Cardiac septum (tissue), 1 donor: ENCODE measurements at regions not wholly inside any gene's neighbourhood (a gene's known extent, or its start where the extent isn't known, plus 50 kb on each side); places are given as distances from the start of the nearest gene placed in this dataset.
"Not testable (repeated sequence)": the region's sequence is repeated elsewhere in the genome, so short reads cannot be mapped to it uniquely, and the experiment has no call there.

Experiments
- DNase-seq: peaks from one replicate; pipeline ENCODE4 v3.0.0-alpha.2; 2020; ENCODE audit warnings: low spot score
- intact Hi-C: fragments of 100-400 bp; cut with DNase I; formaldehyde crosslinking; loops from one replicate; pipeline ENCODE4 v1.14.0; 2022
- donor health status: DM: no; HTN: no; CAD: no.

DNA sequence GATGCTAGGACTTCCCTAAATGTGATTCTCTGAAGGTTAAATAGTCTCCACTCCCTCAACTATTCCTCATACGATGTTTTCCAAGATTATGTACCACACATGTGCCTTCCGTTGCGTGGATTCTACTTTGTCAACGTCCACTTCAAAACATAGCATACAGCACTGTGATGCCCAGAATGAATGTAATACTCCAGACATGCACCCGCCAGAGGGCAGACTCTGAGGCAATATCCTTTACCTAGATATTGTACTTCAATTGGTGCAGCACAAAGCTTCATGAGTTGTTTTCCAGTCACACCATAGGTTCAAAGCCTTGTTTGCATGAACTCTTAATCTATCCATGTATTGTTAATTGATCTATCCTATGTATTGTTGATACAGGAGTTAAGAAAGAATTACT lies 201.0 kb upstream of the NABP1 start:
- intact Hi-C loops, result loop anchor here (5.0 kb wide), 1 partner anchor 90 kb away; no protein-coding TSS in a partner anchor
- DNase-seq, result no peak

DNA sequence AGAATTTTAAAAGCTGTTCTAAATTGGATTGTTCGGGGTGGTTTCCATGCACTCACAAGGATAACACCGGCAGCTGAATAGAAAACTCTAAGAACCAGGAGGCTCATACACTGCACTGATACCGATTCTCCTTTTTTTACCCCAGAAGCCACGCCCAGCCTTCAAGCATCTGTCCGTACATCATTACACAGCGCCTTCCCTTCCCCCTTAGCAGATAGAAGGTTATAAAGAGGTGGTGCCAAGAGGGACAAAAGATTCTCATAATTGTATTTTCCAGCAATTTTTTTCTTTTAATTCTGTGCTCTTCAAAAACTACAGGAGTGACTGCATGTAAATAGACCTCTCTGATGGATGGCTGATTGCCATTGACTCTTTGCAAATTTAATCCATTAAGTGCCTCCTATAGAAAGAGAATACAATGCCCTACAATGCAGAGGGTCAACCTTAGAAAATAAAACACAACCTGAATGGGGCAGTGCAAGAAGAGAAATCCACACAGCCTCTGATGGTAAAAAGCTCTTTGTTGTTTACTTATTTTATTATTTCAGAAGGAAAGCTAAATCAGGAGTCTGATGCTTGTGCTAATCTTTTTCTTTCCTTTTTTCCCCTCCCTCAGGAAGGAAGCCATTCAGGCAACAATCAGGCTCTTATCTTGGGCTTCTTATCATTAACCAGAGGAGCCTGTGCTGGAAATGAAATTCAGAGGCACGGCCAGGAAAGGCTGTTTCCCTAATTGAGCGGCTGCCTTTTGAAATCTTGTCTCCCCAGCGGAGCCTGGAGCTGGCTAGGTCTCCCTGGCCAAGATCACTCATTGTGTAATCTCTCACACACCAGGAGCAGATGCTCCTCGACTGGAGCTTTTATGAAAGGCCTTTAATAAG lies 198.9 kb upstream of the NABP1 start:
- intact Hi-C loops, result loop anchor here (5.0 kb wide), 1 partner anchor 92 kb away; no protein-coding TSS in a partner anchor
- DNase-seq, result peak; percentile 79

DNA sequence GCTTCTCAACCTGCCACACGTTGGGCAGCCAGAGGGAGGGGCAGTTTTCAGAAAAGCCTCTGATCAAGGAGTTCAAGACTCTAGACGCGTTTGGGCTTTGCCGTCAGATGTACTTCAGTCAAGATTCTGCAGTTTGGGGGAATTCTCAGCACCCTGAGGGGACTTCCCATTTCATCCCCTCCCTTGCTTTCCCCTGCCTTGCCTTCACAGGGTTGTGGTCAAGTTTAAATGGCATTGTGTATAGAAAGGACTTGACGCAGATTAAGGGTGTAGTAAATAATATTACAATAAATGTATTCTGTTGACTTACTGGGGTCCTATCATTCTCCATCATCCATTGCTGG lies 198.3 kb upstream of the NABP1 start:
- no peak for DNase-seq
- intact Hi-C loops, result loop anchor here (5.0 kb wide), 1 partner anchor 92 kb away; no protein-coding TSS in a partner anchor

DNA sequence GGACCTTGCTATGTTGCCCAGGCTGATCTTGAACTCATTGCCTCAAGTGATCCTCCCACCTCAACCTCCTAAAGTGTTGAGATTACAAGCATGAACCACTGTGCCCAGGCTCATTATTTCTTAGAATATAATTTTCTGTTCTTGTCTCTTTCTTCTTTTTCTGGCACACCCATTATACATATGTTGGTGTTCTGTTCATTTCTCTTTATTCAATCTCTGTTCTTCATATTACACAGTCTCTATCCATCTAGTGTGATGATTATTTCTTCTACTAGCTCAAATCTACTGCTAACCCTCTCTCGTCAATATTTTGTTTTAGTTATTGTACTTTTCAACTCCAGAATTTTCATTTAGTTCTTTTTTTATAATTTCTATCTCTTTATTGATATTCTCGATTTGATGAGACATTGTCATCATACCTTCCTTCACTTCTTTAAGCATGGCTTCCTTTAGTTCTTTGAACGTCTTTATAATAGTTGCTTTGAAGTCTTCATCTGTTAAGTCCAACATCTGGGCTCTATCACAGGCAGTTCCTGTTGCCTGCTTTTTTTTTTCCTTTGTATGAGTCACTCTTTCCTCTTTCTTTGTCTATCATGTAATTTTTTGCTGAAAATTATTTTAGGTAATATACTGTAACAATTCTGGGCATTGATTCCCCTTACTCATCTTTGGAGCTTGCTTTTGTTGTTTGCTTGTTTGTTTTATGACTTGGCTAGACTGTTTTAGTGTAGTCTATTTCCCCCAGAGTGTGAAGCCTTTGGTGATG lies 196.4 kb upstream of the NABP1 start:
- DNase-seq, result no peak
- intact Hi-C loops, result no loop called here

DNA sequence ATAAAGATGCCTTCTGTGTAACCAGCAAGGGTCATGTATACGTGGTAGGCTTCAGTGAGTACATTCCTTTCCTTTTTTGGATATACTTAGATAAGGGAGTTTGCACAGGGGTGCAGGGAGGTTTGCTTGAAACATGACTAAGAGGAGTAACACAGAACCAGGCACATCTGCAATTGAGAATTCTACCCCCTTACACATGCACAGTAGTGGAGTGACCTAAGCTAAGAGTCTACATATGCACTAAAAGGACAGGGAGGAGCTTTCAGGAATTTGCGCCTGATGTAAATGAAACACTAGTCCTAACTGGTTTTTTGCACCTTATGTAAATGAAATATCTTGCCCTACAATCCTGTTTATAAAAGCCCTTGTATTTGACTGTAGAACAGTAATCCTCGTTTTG lies 194.8 kb upstream of the NABP1 start:
- intact Hi-C loops, result no loop called here
- no peak for DNase-seq

DNA sequence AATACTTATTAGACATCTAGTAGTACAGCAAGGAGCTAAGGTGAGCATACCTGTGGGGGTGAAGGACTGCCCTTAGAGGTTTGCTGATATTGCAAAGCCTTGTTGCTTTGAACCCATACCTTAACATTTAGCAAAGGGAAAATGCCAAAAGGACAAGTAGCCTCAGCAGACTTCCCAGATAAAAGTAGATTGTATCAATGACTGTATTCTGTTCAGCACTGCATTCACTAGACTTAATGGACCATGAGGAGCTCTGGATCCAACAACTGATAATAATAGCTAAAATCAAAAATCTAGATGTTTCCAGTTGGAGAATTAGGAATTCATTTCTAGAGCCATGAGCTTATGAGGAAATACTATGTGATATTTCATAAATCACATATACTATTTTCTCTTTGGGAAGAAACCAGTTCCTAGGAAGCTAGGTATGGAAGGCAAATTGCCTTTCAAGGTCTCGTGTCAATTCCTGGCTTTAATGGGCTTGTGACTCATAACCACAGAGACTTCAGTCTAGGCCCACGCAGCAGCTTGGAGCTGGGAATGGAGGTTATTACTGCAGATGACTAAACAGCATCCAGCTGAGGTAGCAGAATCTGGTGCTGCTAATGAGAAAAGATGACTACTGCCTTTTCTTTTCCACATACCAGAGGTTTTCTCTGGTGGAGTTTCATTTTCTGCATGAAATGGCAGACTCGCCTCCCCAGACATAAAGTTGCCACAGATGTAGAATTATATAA lies 191.2 kb upstream of the NABP1 start:
- no peak for DNase-seq
- intact Hi-C loops, result no loop called here

DNA sequence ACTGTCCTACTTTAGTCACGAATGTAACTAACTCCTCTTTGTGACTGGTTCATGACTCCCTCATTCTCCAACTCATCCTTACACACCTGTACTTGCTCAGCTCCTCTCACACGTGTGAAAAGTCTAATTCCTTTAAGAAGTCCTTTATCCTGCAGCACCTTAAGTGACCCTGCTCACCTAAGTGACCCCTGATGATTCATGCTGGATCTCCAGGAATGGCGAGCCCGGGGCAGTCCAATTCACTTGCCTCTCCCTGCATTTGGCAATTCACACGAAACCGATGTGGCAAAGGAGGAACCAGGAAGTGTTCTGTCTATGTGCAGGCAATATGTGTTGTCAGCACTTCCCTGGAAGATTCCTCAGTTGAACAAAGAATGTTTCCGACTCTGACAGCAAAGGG lies 189.8 kb upstream of the NABP1 start:
- intact Hi-C loops, result no loop called here
- no peak for DNase-seq

DNA sequence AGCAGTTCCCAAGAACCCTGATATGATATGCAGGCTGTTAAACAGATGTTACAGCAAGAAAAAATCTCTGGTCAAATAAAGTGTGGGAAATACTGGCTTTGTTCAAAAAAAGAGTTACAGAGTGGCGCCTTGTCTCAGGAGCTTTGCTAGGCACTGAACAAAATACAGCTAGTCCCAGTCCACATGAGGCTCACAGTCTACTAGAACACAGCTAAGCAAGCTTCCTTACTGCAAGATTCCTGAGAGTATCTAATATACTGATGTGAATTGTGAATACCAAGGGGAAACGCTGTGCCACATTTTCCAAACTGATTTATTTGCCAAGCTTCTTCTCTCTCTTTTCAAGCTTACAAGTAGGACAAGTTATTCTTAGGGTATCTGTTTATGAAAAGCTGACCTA lies 188.8 kb upstream of the NABP1 start:
- intact Hi-C loops, result no loop called here
- DNase-seq, result no peak

DNA sequence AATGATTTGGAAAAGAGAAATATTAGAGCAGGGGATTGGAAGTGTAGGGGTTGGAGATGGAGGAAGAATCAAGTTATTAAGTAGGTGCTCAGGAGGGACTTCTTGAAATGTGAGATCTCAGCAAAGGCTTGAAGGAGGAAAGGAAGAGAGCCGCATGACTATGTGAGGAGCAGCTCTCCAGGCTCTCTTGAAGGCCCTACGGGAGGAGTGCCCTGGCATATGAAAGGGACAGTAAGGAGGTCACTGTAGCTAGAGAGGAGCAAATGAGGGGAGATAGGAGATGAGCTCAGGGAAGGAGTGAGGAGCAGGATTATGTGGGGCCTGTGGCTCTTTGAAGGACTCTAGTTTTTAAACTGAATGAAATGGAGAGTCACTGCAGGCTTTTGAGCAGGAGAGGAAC lies 181.1 kb upstream of the NABP1 start:
- intact Hi-C loops, result no loop called here
- DNase-seq, result no peak

DNA sequence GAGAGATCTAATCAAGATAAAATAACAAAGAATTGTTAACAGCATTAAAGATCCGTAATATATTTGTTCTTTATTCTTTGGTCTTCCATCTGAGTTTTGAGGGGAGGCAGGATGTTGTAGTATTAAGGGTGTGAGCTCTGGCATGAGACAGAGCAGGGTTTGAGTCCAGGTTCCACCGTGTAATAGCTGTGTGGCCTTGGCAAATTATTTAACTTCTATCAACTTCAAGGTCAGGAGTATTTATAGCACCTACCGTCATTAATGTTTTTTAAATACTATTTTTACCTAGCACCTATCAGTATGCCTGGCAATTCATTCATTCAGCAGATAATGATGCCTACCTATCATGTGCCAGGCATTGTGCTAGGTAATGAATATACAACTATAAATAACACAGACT lies 180.1 kb upstream of the NABP1 start:
- intact Hi-C loops, result no loop called here
- no peak for DNase-seq

DNA sequence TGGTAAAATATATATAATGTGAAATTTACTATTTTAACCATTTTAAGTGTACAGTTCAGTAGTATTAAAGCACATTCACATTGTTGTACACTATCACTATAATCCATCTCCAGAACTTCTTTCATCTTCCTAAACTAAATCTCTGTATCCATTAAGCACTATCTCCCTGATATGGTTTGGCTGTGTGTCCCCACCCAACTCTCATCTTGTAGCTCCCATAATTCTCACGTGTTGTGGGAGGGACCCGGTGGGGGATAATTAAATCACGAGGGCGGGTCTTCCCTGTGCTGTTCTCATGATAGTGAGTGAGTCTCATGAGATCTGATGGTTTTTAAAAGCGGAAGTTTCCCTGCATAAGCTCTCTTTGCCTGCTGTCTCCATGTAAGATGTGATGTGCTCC lies 178.9 kb upstream of the NABP1 start:
- DNase-seq, result no peak
- intact Hi-C loops, result no loop called here

DNA sequence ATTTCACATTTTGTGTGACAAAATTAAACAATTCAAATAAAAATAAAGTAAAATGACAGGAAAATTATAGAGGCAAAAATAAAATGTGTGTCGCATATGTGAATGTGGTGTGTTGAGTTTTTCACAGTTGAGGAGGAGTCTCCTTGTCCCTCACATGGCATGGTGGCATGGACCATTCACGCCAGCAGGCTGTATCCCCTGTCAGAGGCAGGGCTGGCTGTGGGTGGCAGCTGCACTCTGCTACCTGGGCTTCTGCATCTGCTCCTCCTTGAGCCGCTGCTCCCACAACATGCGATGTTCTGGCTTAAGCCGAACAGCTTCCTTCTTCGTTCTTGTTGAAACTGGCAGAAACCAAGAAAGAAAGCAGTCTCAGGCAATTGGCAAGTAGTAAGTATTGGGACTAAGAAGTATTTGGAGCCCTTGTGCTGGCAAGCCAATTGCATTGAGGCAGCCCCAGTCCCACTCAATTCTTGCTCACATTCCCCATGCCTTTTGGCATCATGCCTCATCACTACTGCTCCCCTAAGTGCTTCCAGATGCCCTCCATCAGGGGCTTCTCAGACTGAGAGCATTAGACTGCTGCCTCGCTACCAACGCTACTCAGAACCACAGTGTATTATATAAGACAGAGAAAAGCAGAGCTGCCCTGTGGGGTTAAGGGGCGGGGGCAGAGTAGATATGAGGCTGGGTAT lies 177.9 kb upstream of the NABP1 start:
- no peak for DNase-seq
- intact Hi-C loops, result loop anchor here (5.0 kb wide), 3 partner anchors 268 to 448 kb away; no protein-coding TSS in a partner anchor

DNA sequence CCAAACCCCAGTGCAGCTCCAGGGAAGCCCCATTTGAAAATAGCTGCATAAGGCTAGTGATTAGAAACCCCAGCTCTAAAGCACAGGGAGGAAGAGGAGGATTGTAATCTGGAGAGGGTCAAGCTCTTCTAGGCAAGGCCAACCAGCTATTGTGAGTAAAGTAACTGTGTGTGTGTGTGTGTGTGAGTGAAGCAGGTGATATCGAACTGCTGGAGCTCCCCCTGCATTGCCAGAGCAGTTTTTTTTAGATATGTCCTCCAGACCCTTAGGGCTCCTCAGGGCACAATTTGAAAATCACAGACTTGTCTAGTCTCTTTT lies 177.4 kb upstream of the NABP1 start:
- intact Hi-C loops, result loop anchor here (5.0 kb wide), 3 partner anchors 268 to 448 kb away; no protein-coding TSS in a partner anchor
- DNase-seq, result no peak

DNA sequence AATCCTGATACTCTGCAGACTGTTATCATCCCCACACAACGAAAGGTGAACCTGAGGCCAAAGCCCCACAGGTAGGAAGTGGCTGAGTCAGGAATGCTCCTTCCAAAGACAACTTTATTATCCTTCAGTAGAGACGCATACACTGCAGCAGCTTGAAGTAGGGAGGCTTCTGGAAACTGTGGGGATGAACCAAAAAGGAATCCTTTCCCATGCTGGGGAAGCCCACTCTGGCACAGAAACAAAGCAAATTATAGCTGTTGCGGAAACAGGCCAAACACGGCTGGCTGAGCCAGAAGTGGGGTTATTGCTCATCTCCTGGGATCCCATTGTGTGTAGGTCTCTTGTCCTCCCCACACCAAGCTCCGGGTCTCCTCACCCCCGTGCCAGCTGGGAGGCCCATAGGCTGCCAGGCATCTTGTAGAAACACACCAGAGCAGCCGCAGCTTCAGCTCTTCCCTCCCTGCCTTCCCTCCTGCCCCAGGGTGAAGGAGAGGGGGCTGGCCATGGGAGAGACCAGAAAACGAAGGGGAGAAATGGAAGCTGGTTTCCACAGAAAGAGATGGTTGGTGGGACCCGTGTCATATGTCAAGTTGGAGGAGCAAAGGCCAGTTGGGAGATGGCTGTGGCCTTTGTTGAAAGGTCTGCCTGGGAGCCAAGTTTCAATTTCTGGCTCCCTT lies 176.9 kb upstream of the NABP1 start:
- no peak for DNase-seq
- intact Hi-C loops, result loop anchor here (1.0 to 5.0 kb wide), 4 partner anchors 269 to 449 kb away; no protein-coding TSS in a partner anchor

DNA sequence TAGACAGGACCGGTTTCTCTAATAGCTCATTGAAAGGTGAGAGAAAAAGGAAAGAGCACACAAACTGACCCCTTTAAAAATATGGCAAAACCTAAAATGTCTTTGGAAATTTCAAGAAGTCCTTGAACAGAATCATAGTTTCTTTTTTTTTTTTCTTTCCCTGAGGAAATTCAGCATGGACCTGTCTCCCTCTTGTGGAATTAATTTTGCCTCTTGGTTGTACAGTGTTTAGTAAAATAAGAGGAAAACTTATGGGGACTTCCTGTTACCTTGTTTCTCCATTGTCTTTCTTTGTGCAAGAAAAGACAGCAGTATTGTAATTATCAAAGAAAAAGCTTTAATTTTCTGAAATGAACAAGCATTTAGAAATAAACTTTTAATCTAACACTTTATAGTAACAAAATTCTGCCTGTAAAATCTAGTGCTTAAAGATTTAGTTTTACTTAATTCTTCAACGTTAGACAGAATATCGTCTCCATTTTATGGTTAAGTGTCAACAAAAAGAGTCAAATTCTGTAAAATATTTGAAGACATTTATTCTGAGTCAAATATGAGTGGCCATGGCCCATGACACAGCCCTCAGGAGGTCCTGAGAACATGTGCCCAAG lies 176.3 kb upstream of the NABP1 start:
- intact Hi-C loops, result loop anchor here (1.0 to 5.0 kb wide), 4 partner anchors 269 to 449 kb away; no protein-coding TSS in a partner anchor
- DNase-seq, result no peak

DNA sequence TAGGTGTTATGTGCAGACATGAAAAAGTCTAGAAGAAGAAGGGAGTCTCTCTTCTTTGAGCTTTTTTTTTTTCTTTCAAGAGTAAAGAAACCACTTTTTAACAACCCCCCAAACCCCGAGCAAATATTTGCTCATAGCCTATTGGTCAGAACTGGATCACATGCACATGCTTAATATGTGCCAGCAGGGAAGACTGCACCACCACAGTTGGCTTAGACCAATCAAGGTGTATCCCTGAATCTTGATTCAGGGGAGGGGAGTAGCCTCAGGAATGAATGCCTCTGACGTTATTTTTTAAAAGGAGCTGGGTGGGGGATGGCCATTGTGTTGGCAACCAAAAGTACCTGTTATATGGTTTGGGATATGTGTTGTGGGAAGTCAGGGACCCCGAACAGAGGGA lies 171.4 kb upstream of the NABP1 start:
- intact Hi-C loops, result no loop called here
- DNase-seq, result no peak

DNA sequence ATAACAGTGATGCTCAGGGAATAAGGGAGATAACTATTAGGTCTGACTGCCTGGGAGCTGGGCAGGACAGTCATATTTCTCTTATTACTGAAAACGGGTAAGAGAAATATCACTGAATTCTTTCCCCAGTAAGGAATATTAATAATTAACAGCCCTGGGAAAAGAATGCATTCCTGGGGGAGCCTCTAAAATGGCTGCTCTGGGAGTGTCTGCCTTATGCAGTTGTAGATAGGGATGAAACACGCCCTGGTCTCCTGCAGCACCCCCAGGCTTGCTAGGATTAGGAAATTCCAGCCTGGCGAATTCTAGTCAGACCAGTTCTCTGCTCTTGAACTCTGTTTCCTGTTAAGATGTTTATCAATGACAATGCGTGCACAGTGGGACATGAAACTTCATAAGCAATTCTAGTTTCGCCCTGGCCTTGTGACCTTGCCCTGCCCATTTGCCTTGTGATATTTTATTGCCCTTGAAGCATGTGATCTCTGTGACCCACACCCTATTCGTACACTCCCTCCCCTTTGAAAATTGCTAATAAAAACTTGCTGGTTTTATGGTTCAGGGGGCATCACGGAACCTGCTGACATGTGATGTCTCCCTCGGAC lies 170.6 kb upstream of the NABP1 start:
- DNase-seq, intact Hi-C loops: not testable (repeated sequence)

DNA sequence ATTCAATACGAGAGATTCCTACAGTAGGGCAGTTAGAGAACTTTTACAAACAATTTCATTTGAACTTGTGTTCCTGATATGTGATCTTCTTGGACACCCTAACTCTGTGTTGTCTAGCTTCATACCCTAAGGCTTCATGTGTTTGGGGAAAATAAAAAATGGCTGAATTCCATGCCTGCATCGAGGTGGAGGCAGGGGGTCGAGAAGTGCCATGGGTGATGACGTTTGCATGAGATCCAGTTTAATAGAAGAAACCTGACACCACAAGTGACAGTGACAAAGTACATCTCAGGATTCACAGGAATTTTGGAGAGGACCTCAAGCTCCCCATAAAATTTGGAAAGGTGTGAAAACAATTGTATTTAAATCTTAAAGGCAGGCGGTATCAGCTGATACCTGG lies 169.2 kb upstream of the NABP1 start:
- intact Hi-C loops, result no loop called here
- no peak for DNase-seq
